Lung (tissue), 11 donors: ENCODE measurements at regions not wholly inside any gene's neighbourhood (a gene's known extent, or its start where the extent isn't known, plus 50 kb on each side); places are given as distances from the start of the nearest gene placed in this dataset.

Source experiments
- ATAC-seq: fragments of 200-7000 bp; cut with Tn5 transposase; one replicate; pipeline ENCODE4 v1.9.1; 2020; ENCODE audit warnings: moderate number of reproducible peaks; ENCODE audit not compliant: insufficient read depth, low FRiP score
- DNase-seq, 3 donors: peaks; one replicate each; pipeline ENCODE4 v3.0.0-alpha.2; 2013 to 2017
- H3K27ac ChIP-seq, 2 donors: one replicate each; pipeline ENCODE4 v1.5.1; 2013; ENCODE audit warnings: mild to moderate bottlenecking in 2 of 2, moderate library complexity in 2 of 2, control low read depth in 1 of 2, inconsistent platforms in 1 of 2, low read depth in 1 of 2, low read length in 1 of 2
- H3K27me3 ChIP-seq, 3 donors: one replicate each; pipeline ENCODE4 v1.5.1; 2013; ENCODE audit warnings: low read length in 2 of 3; ENCODE audit not compliant: control insufficient read depth in 3 of 3, insufficient read depth in 3 of 3
- H3K36me3 ChIP-seq, 4 donors: one replicate each; pipeline ENCODE4 v1.5.1; 2013; ENCODE audit warnings: low read length in 4 of 4, mild to moderate bottlenecking in 1 of 4, moderate library complexity in 1 of 4; ENCODE audit not compliant: control insufficient read depth in 4 of 4, insufficient read depth in 4 of 4
- H3K4me1 ChIP-seq, 5 donors: one replicate each; pipeline ENCODE4 v1.5.1; 2013; ENCODE audit warnings: low read length in 5 of 5, mild to moderate bottlenecking in 2 of 5, moderate library complexity in 1 of 5; ENCODE audit not compliant: control insufficient read depth in 5 of 5, insufficient read depth in 5 of 5
- H3K4me3 ChIP-seq: one replicate; pipeline ENCODE4 v1.5.1; 2013; ENCODE audit warnings: mild to moderate bottlenecking, control low read depth, moderate library complexity
- H3K9ac ChIP-seq, 2 donors: one replicate each; pipeline ENCODE4 v1.5.1; 2013; ENCODE audit warnings: low read length in 2 of 2, control low read depth in 1 of 2; ENCODE audit not compliant: insufficient read depth in 1 of 2
- H3K9me3 ChIP-seq, 4 donors: one replicate each; pipeline ENCODE4 v1.5.1; 2013; ENCODE audit warnings: low read length in 3 of 4, mild to moderate bottlenecking in 1 of 4, moderate library complexity in 1 of 4; ENCODE audit not compliant: control insufficient read depth in 4 of 4, insufficient read depth in 3 of 4
- WGBS, 2 donors: extraction: QIAGEN DNeasy Blood & Tissue Kit; methylation state at CpG; one replicate each; pipeline ENCODE4 v1.1.7; 2013; 5-methylcytosine and 5-hydroxymethylcytosine counted together
- TF ChIP-seq, protein P1 (sequence below): IDR thresholded peaks from 2 replicates; pipeline ENCODE4 v1.5.1; 2012; ENCODE audit warnings: mild to moderate bottlenecking; ENCODE audit errors: control extremely low read depth, extremely low read depth
- donor health status: control.
- donor health status: control.
- donor health status: Bipolar disorder and iron deficiency.
- donor health status: healthy.
- donor health status: DM: yes; HTN: yes; CAD: no.

DNA sequence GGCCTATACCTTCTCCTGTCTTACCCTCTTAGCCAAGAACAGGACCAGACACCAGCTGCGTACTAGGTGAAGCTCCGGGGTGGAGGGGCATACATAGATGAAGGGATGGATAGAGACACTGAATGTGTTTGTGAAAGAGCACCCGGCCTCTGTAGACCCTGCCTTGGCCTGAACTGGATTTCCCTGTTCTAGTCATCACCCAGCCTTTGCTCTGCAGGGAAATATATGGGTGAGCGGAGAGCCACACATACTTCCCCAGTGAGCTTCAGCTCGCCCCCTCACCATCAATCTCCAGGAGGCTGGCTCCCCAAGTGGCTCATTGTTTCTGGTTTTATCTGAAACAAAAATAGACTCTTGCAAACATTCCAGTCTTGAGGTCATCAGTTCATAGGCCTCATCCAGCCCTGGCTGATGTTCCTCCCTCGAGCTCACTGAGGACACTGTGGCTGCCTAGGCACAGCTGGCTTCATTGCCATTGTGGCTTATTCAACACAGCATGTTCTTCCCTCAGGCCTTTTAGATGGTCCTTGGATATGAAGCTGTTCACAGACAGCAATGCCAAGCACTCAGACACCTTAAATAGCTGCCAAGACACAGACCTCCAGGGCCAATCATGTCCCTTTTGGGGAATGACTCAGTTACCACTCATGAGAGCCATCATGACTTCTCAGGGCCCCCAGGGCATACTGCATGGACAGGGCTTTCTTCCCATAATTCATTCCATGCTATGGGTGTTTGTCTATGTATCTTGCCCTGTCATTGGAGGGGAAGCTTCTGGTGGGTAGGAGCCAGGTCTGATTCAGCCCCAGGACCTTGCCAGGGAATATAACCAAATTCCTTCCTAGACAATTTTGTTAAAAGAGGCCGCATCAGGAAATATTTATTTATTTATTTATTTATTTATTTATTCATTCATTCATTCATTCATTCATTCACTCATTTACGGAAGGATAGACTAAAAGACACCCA is 82.4 kb downstream of the TTC32 start:
- Histone ChIP-seq H3K27me3 (no peaks in the 10 kb centered on the region), H3K9me3 (no peaks in the 10 kb centered on the region), H3K9ac (no peak overlapping the region), H3K27ac (no peak overlapping the region), H3K4me1 (peaks cover 0 to 4% (median 0%) of the 10 kb centered on the region in 5 donors), H3K36me3 (no peaks in the 10 kb centered on the region), H3K4me3 (no peak overlapping the region)
- 85 to 87% methylated on average over 8 of the region's 8 CpGs for WGBS, 2 donors
- DNase-seq (no peak), ATAC-seq (no peak)
- TF ChIP-seq, protein P1, sequence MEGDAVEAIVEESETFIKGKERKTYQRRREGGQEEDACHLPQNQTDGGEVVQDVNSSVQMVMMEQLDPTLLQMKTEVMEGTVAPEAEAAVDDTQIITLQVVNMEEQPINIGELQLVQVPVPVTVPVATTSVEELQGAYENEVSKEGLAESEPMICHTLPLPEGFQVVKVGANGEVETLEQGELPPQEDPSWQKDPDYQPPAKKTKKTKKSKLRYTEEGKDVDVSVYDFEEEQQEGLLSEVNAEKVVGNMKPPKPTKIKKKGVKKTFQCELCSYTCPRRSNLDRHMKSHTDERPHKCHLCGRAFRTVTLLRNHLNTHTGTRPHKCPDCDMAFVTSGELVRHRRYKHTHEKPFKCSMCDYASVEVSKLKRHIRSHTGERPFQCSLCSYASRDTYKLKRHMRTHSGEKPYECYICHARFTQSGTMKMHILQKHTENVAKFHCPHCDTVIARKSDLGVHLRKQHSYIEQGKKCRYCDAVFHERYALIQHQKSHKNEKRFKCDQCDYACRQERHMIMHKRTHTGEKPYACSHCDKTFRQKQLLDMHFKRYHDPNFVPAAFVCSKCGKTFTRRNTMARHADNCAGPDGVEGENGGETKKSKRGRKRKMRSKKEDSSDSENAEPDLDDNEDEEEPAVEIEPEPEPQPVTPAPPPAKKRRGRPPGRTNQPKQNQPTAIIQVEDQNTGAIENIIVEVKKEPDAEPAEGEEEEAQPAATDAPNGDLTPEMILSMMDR, result no peak

DNA sequence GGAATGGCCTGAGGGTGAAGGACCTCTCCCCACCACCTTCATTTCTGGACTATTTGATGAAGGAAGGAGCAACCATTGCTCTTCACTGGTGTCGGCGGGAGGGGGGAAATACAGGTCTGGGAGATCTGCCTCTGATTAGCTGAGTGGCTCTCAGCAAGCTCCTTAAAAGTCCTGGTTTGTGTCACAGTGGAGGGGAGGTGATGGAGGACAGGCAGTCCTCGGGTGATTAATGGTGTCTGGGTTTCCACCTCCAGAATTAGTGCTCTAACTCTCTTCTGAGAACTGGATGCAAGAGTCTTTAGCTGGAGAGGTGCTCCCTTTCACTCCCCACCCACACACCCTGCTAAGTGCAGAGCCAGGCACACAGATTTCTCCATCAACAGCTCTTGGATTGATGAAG is 83.2 kb downstream of the TTC32 start:
- Histone ChIP-seq H3K4me1 (peaks cover 0 to 4% (median 0%) of the 10 kb centered on the region in 5 donors), H3K27me3 (no peaks in the 10 kb centered on the region), H3K9ac (no peak overlapping the region), H3K4me3 (no peak overlapping the region), H3K9me3 (no peaks in the 10 kb centered on the region), H3K27ac (no peak overlapping the region), H3K36me3 (no peaks in the 10 kb centered on the region)
- DNase-seq (no peak), ATAC-seq (no peak)
- TF ChIP-seq, protein P1, result no peak
- WGBS, 2 donors, result 58 to 78% methylated on average over 3 of the region's 3 CpGs

DNA sequence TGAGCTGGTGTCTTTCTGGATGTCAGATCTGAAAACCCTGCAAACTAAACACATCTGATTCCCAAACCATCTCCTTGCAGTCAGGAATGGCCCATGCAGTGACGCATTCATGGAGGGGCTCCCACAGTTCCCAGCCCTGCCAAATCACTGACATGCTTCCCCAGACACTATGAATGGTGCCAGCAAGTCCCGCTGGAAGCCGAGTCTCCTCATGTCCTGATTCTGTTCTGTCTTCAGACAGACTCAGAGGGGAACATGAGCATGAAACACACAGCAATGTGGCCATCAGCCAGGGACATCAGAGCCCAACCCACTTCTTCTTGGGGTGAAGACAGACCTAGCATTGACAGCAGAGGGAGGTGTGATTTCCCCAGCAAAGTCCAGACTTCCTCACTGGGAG is 83.7 kb downstream of the TTC32 start:
- H3K4me1 ChIP-seq, result peaks cover 0 to 4% (median 0%) of the 10 kb centered on the region in 5 donors
- no peak overlapping the region for H3K27ac ChIP-seq
- DNase-seq (peak; percentile 32 to 61 (median 46)), ATAC-seq (no peak)
- no peaks in the 10 kb centered on the region for H3K27me3 ChIP-seq
- WGBS, 2 donors, result 74 to 82% methylated on average over 3 of the region's 3 CpGs
- no peak overlapping the region for H3K9ac ChIP-seq
- TF ChIP-seq, protein P1, result no peak
- no peaks in the 10 kb centered on the region for H3K36me3 ChIP-seq
- no peak overlapping the region for H3K4me3 ChIP-seq
- no peaks in the 10 kb centered on the region for H3K9me3 ChIP-seq
